ENCODE measurements at regions not wholly inside any gene's neighbourhood (a gene's known extent, or its start where the extent isn't known, plus 50 kb on each side); places are given as distances from the start of the nearest gene placed in this dataset.

DNA sequence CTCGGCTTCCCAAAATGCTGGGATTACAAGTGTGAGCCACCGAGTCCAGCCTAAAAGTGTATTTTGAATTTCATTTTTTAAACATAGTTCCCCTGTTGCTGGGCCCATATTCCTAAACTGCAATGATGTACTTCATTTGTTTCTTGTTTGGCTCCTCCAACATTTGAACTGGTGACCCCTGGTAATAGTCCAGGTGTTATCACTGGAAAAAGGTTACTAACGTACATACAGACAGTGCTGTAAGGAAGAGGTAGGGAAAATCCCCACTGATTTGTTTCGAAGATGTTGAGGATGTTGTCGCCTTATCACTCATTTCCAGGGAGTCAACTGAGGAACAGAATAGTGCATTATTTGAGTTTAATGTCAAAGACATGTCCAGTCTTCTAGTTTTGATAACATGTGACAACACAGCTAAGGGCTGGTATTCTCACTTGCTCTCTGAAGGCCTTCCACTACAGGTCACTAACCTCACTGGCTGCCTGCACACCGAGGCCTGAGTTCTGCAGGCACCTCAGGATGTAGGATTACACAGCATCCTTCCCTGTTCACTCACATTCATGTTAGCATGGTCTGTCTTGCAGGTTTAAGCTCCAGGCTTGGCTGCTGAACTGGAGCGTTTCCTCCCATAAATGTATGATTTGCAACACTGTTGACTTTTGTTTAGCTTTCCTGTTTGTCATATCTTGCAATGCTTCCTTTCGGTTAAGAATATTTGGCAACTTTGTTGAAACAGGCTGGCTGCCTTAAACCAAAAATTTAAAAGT is 362.8 kb downstream of the INHBA start:
- no peak overlapping the region for H3K27ac ChIP-seq (ENCODE audit: low read depth, low read length)
- no peaks in the 10 kb centered on the region for H3K36me3 ChIP-seq (ENCODE audit: insufficient read depth, low read length)
- no peak for DNase-seq (ENCODE audit: insufficient read length, low spot score, missing footprints)
- H3K4me1 ChIP-seq (ENCODE audit: insufficient read depth, low read length), result peaks cover 7% of the 10 kb centered on the region
- TF ChIP-seq, protein P1, sequence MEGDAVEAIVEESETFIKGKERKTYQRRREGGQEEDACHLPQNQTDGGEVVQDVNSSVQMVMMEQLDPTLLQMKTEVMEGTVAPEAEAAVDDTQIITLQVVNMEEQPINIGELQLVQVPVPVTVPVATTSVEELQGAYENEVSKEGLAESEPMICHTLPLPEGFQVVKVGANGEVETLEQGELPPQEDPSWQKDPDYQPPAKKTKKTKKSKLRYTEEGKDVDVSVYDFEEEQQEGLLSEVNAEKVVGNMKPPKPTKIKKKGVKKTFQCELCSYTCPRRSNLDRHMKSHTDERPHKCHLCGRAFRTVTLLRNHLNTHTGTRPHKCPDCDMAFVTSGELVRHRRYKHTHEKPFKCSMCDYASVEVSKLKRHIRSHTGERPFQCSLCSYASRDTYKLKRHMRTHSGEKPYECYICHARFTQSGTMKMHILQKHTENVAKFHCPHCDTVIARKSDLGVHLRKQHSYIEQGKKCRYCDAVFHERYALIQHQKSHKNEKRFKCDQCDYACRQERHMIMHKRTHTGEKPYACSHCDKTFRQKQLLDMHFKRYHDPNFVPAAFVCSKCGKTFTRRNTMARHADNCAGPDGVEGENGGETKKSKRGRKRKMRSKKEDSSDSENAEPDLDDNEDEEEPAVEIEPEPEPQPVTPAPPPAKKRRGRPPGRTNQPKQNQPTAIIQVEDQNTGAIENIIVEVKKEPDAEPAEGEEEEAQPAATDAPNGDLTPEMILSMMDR (IDR thresholded peaks at IDR 0.05; ENCODE audit: extremely low read depth, low read depth, low read length), result no peak
- no peak overlapping the region for H2AFZ ChIP-seq (ENCODE audit: low read length)
- no peak overlapping the region for H3K4me3 ChIP-seq (ENCODE audit: insufficient read depth, low read length)
- no peaks in the 10 kb centered on the region for H4K20me1 ChIP-seq (ENCODE audit: insufficient read depth, low read length)
- H3K79me2 ChIP-seq (ENCODE audit: insufficient read depth, low read length), result no peaks in the 10 kb centered on the region
- H3K27me3 ChIP-seq (ENCODE audit: insufficient read depth, low read length), result no peaks in the 10 kb centered on the region
- no peak overlapping the region for H3K4me2 ChIP-seq (ENCODE audit: insufficient read depth, low read length)
- H3K9me3 ChIP-seq (ENCODE audit: low read depth, low read length), result no peaks in the 10 kb centered on the region

DNA sequence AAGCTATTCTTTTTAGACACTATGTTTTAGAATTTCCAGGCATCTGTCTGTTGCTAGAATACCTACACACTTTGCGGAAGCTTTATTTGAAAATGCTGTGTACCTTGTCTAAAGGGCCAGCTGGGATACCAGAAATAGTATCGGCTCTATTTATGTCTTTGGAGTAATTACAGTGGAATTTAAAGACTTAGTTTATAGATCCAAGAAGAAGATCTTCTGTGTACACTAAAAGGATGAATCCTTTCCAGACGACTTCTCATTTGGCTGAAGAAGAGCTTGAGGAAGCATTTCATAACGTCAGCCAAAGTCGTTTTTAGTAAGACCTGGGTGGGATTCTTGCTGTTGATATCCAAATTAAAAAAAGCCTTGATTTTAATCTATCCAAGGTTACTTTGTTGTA is 365.9 kb downstream of the INHBA start:
- peak overlapping the region; percentile 19 for H2AFZ ChIP-seq (ENCODE audit: low read length)

DNA sequence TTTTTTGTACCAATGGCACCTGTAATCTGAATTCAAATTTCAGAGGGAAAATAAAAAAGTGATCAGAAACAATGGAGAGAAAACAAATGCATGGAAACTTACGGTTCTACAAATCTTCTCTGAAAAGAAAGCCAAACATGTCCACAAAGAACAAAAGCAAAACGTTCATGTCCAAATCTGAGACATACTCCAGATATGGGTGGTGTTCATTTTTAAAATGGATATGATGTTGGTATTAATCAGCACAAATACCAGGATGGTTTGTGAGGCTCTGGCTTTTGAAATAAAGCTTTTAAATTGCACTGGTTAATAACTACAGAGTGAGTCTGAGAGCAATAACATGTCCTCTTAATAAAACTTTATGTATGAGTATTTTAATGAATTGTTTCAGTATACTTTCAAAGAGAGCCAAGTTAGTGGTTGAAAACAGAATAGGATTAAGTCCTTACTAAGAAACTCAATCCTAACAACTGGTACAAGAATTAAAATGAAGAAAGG is 366.4 kb downstream of the INHBA start:
- H3K27ac ChIP-seq (ENCODE audit: low read depth, low read length), result no peak overlapping the region
- H3K4me3 ChIP-seq (ENCODE audit: insufficient read depth, low read length), result no peak overlapping the region
- no peaks in the 10 kb centered on the region for H3K36me3 ChIP-seq (ENCODE audit: insufficient read depth, low read length)
- H3K9me3 ChIP-seq (ENCODE audit: low read depth, low read length), result no peaks in the 10 kb centered on the region
- H3K79me2 ChIP-seq (ENCODE audit: insufficient read depth, low read length), result no peaks in the 10 kb centered on the region
- peaks cover 21% of the 10 kb centered on the region for H3K4me1 ChIP-seq (ENCODE audit: insufficient read depth, low read length)
- peak overlapping the region; percentile 19 for H2AFZ ChIP-seq (ENCODE audit: low read length)
- H3K4me2 ChIP-seq (ENCODE audit: insufficient read depth, low read length), result peak overlapping the region; percentile 2
- TF ChIP-seq, protein P1 (IDR thresholded peaks at IDR 0.05; ENCODE audit: extremely low read depth, low read depth, low read length), result no peak
- no peaks in the 10 kb centered on the region for H3K27me3 ChIP-seq (ENCODE audit: insufficient read depth, low read length)
- H4K20me1 ChIP-seq (ENCODE audit: insufficient read depth, low read length), result no peaks in the 10 kb centered on the region
- DNase-seq (ENCODE audit: insufficient read length, low spot score, missing footprints), result no peak

More for the DNA sequence above, 365.9 kb downstream of the INHBA start:
- Histone ChIP-seq H3K36me3 (ENCODE audit: insufficient read depth, low read length) (no peaks in the 10 kb centered on the region), H3K4me3 (ENCODE audit: insufficient read depth, low read length) (no peak overlapping the region), H3K79me2 (ENCODE audit: insufficient read depth, low read length) (no peaks in the 10 kb centered on the region), H4K20me1 (ENCODE audit: insufficient read depth, low read length) (no peaks in the 10 kb centered on the region), H3K4me1 (ENCODE audit: insufficient read depth, low read length) (peaks cover 21% of the 10 kb centered on the region), H3K4me2 (ENCODE audit: insufficient read depth, low read length) (peak overlapping the region; percentile 2), H3K9me3 (ENCODE audit: low read depth, low read length) (no peaks in the 10 kb centered on the region), H3K27me3 (ENCODE audit: insufficient read depth, low read length) (no peaks in the 10 kb centered on the region), H3K27ac (ENCODE audit: low read depth, low read length) (no peak overlapping the region)
- TF ChIP-seq, protein P1 (IDR thresholded peaks at IDR 0.05; ENCODE audit: extremely low read depth, low read depth, low read length), result no peak
- DNase-seq (ENCODE audit: insufficient read length, low spot score, missing footprints), result no peak

DNA sequence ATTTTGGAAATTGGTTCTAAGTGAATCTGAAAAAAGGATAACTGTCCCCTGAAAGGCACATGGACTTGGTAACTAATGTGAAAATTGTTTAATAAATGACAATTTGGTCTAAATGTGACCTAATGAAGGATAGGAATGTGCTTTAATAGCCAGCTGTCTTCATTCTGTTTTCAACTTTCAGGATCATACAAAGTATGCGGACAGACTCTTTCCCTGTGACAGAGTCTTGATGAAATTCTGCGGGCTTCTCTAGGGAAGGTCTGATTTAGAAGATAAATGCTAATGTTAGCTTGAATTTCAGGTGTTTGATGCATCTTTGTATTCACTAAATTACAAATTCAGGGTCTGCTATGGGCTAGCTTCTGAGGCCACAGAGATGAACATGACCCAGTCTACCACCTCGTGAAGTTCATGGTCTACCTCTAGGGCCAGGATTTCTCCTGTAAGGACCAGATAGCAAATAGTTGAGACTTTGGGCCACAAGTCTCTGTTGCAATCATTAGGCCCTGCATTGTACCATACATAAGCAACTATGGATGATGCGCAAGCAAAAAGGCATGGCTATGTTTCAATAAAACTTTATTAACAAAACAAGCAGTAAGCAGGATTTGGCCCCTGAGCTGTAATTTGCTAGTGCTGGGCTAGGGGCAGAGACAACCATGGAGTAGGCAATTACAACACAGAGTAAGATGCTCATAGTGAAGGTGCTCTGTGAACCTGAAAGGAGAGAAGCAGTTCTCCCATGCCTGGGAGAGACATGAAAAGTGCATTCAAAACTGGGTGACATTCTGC is 368.6 kb downstream of the INHBA start:
- H3K27ac ChIP-seq (ENCODE audit: low read depth, low read length), result no peak overlapping the region

More for the DNA sequence above, 368.6 kb downstream of the INHBA start:
- H3K4me3 ChIP-seq (ENCODE audit: insufficient read depth, low read length), result no peak overlapping the region
- no peaks in the 10 kb centered on the region for H3K9me3 ChIP-seq (ENCODE audit: low read depth, low read length)
- TF ChIP-seq, protein P1 (IDR thresholded peaks at IDR 0.05; ENCODE audit: extremely low read depth, low read depth, low read length), result no peak
- H3K79me2 ChIP-seq (ENCODE audit: insufficient read depth, low read length), result no peaks in the 10 kb centered on the region
- H3K36me3 ChIP-seq (ENCODE audit: insufficient read depth, low read length), result no peaks in the 10 kb centered on the region
- peaks cover 21% of the 10 kb centered on the region for H3K4me1 ChIP-seq (ENCODE audit: insufficient read depth, low read length)
- no peaks in the 10 kb centered on the region for H4K20me1 ChIP-seq (ENCODE audit: insufficient read depth, low read length)
- H2AFZ ChIP-seq (ENCODE audit: low read length), result no peak overlapping the region
- no peak overlapping the region for H3K4me2 ChIP-seq (ENCODE audit: insufficient read depth, low read length)
- H3K27me3 ChIP-seq (ENCODE audit: insufficient read depth, low read length), result no peaks in the 10 kb centered on the region
- DNase-seq (ENCODE audit: insufficient read length, low spot score, missing footprints), result no peak

Data from osteoblast (primary cell).